ENCODE measurements at regions not wholly inside any gene's neighbourhood (a gene's known extent, or its start where the extent isn't known, plus 50 kb on each side); places are given as distances from the start of the nearest gene placed in this dataset.

DNA sequence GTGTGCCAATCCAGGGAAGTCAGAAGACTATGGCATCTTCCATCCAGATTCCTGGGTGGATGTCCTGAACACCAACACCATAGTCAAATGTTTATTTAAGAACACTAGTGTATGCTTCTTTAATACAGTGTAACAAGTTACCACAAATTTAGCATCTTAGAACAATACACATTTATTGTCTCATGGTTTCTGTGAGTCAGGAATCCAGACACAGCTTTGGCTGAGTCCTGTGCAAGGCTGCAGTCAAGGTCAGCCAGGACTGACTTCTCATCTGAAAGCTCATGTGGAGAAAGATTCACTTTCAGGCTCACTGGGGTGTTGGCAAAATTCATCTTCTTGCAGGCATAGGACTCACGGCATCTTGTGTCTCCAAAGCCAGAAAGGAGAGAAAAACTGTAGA, 143.4 kb downstream of the ANXA2 start:
- Histone ChIP-seq H3K4me1 (ENCODE audit: control insufficient read depth, insufficient read depth, low read length, unreplicated experiment) (peaks cover 3% of the 10 kb centered on the region), H3K27me3 (ENCODE audit: insufficient read depth, low read length) (peaks cover 59% of the 10 kb centered on the region), H3K4me3 (ENCODE audit: low read depth, low read length) (no peak overlapping the region), H3K36me3 (ENCODE audit: insufficient read depth, low read length) (no peaks in the 10 kb centered on the region), H3K79me2 (ENCODE audit: control insufficient read depth, insufficient read depth, low read length, unreplicated experiment) (no peaks in the 10 kb centered on the region), H2AFZ (ENCODE audit: low read length, unreplicated experiment) (no peak overlapping the region), H3K27ac (ENCODE audit: low read depth, low read length) (no peak overlapping the region)

DNA sequence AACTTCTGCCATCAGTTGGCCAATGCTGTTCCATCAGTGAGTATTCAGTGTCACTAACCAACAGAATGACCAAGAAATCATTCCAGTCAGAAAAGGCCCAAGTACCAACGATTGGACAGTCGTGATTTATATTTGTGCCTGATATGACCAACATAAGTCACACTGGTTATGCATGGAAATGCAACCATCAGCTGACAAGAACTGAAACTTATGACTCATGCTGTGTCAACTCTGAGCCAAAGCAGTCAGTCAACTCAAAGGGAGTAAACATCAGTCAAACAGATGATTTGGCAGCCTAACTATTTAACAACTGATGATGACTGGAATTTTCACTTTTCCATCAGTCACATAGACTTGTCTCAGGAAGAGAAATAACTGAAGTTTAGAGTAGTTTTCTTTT, 142.4 kb downstream of the ANXA2 start:
- Histone ChIP-seq H3K27me3 (ENCODE audit: insufficient read depth, low read length) (peaks cover 62% of the 10 kb centered on the region), H2AFZ (ENCODE audit: low read length, unreplicated experiment) (no peak overlapping the region), H3K4me3 (ENCODE audit: low read depth, low read length) (no peak overlapping the region), H3K4me1 (ENCODE audit: control insufficient read depth, insufficient read depth, low read length, unreplicated experiment) (peaks cover 3% of the 10 kb centered on the region), H3K79me2 (ENCODE audit: control insufficient read depth, insufficient read depth, low read length, unreplicated experiment) (no peaks in the 10 kb centered on the region), H3K27ac (ENCODE audit: low read depth, low read length) (no peak overlapping the region), H3K36me3 (ENCODE audit: insufficient read depth, low read length) (no peaks in the 10 kb centered on the region)

DNA sequence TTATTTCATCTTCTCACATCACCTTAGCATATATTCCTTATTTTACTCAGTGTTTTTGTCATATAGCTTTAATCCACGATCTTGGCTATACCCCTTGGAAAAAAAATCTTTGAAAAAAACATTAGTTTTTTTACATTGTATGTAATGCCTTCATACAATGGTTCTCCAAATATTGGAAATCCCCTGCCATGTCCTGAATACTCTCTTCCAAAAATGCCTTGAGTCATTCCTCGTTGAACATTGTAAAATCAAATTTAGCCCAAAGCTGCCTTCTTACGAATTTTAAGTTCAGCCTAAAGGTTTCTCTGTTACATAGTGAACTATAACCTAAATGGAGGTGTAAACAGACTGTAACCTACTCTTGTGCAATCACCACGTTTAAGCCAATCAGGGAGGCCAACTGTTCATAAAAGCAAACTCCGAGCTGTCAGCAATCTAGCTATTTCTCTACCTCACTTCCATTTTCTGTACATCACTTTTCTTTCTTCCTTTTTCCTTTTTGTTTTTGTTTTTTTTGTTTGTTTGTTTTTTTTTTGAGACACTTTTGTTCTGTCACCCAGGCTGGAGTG, 140.1 kb downstream of the ANXA2 start:
- H2AFZ ChIP-seq (ENCODE audit: low read length, unreplicated experiment) = no peak overlapping the region
- H3K36me3 ChIP-seq (ENCODE audit: insufficient read depth, low read length) = no peaks in the 10 kb centered on the region
- peaks cover 3% of the 10 kb centered on the region for H3K4me1 ChIP-seq (ENCODE audit: control insufficient read depth, insufficient read depth, low read length, unreplicated experiment)
- H3K27me3 ChIP-seq (ENCODE audit: insufficient read depth, low read length) = peaks cover 64% of the 10 kb centered on the region
- H3K27ac ChIP-seq (ENCODE audit: low read depth, low read length) = no peak overlapping the region
- no peak overlapping the region for H3K4me3 ChIP-seq (ENCODE audit: low read depth, low read length)
- no peaks in the 10 kb centered on the region for H3K79me2 ChIP-seq (ENCODE audit: control insufficient read depth, insufficient read depth, low read length, unreplicated experiment)

DNA sequence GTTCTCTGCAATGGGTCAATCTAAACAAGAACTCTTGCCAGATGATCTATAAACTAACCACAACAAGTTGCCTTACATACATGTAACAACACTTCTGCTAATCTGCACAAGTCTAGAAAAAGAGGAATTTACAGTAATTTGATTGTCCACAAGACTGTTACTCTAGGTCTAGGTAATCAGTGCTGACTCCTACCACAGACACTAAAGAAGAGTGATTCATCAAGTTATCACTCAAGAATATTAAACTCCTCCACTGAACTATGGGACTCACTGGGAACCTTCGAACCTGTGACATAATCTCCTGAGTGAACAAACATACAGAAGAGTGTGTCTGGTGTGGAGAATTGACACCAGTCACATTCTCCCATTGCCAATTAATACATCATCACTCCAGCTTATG, 138.3 kb downstream of the ANXA2 start:
- H2AFZ ChIP-seq (ENCODE audit: low read length, unreplicated experiment) = no peak overlapping the region
- no peaks in the 10 kb centered on the region for H3K36me3 ChIP-seq (ENCODE audit: insufficient read depth, low read length)
- no peak overlapping the region for H3K4me3 ChIP-seq (ENCODE audit: low read depth, low read length)
- H3K27me3 ChIP-seq (ENCODE audit: insufficient read depth, low read length) = peaks cover 62% of the 10 kb centered on the region
- H3K4me1 ChIP-seq (ENCODE audit: control insufficient read depth, insufficient read depth, low read length, unreplicated experiment) = peaks cover 3% of the 10 kb centered on the region
- H3K79me2 ChIP-seq (ENCODE audit: control insufficient read depth, insufficient read depth, low read length, unreplicated experiment) = no peaks in the 10 kb centered on the region
- no peak overlapping the region for H3K27ac ChIP-seq (ENCODE audit: low read depth, low read length)

DNA sequence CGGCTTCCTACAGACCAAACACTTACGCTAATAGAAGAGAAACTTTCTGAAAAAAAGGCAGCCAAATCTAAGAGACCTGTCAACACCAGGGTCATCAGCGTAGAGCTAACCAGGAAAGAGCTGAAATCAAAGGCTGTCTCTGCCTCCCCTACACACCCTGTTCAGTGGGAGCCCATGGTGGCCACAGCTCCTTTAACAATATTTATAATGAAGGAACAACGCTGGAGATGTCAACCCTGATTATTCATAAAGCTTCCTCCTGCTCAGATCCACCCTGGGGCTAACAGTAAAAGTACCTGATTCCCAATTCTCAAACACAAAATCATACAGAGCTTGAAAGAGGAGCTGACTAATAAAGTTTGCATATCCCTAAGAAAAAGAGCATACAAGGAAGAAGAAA, 133.7 kb downstream of the ANXA2 start:
- no peak overlapping the region for H2AFZ ChIP-seq (ENCODE audit: low read length, unreplicated experiment)
- no peak overlapping the region for H3K27ac ChIP-seq (ENCODE audit: low read depth, low read length)
- no peaks in the 10 kb centered on the region for H3K4me1 ChIP-seq (ENCODE audit: control insufficient read depth, insufficient read depth, low read length, unreplicated experiment)
- H3K4me3 ChIP-seq (ENCODE audit: low read depth, low read length) = no peak overlapping the region
- no peaks in the 10 kb centered on the region for H3K36me3 ChIP-seq (ENCODE audit: insufficient read depth, low read length)
- no peaks in the 10 kb centered on the region for H3K79me2 ChIP-seq (ENCODE audit: control insufficient read depth, insufficient read depth, low read length, unreplicated experiment)
- H3K27me3 ChIP-seq (ENCODE audit: insufficient read depth, low read length) = peaks cover 94% of the 10 kb centered on the region

DNA sequence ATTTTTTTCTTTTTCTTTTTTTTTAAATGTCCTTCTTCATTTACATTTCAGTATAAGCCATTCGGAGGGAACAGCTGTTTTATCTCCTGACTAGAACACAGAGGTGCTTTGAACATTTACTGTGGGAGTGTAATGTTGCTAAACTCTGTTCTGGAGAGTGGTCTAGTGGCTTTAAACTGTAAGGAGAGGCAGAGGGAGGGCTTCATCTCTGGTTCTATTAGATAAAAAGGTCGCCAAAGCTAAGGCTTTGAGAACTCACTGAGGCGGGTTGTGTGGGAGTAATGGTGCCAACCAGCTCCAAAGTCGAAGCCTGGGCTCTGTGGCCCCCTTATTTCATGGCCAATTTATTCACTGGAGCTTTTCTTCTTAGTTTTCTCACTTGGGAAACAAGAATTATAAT, 133.2 kb downstream of the ANXA2 start:
- Histone ChIP-seq H3K36me3 (ENCODE audit: insufficient read depth, low read length) (no peaks in the 10 kb centered on the region), H3K4me3 (ENCODE audit: low read depth, low read length) (no peak overlapping the region), H3K79me2 (ENCODE audit: control insufficient read depth, insufficient read depth, low read length, unreplicated experiment) (no peaks in the 10 kb centered on the region), H3K27ac (ENCODE audit: low read depth, low read length) (no peak overlapping the region), H2AFZ (ENCODE audit: low read length, unreplicated experiment) (no peak overlapping the region), H3K4me1 (ENCODE audit: control insufficient read depth, insufficient read depth, low read length, unreplicated experiment) (no peaks in the 10 kb centered on the region), H3K27me3 (ENCODE audit: insufficient read depth, low read length) (peaks cover 95% of the 10 kb centered on the region)

DNA sequence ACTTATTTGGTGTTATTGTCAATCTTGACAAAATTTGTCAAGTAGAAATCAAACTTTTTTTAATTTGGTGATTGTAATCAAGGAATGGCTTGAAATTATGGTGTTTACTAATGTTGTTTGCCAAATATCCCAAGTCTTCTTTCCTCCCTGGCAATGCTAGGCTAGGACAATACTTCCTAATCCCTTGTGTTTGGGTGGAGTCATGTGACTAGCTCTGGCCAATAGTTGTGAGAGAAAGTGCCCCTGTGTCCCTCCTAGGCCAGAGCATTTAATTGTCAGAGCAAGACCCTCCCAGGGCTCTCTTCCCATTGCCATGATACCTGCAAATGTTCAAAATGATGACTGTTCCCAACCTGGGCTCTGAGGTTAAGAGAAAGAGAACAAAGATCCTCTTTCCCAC, 132.7 kb downstream of the ANXA2 start:
- H3K4me1 ChIP-seq (ENCODE audit: control insufficient read depth, insufficient read depth, low read length, unreplicated experiment) = no peaks in the 10 kb centered on the region
- no peaks in the 10 kb centered on the region for H3K36me3 ChIP-seq (ENCODE audit: insufficient read depth, low read length)
- H3K27me3 ChIP-seq (ENCODE audit: insufficient read depth, low read length) = peaks cover 96% of the 10 kb centered on the region

DNA sequence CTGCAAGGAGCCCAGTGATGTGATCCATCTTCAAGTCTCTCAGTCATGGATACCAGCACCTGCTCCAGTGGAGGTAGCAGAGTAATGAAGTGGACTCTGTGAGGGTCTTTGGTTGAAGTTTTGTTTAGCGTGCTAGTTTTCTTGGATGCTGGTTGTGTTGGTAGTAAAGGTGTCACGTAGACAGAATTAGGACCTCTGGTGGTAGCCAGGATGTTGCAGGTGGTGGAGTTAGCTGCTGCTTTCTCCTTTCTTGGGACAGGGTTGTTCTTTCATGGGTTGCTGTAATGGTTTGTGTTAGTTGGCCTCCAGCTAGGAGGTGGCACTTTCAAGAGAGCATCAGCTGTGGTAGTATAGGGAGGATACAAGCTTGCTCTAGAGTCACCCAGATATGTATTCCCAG, 125.2 kb downstream of the ANXA2 start:
- Histone ChIP-seq H2AFZ (ENCODE audit: low read length, unreplicated experiment) (no peak overlapping the region), H3K79me2 (ENCODE audit: control insufficient read depth, insufficient read depth, low read length, unreplicated experiment) (no peaks in the 10 kb centered on the region), H3K36me3 (ENCODE audit: insufficient read depth, low read length) (no peaks in the 10 kb centered on the region), H3K4me3 (ENCODE audit: low read depth, low read length) (no peak overlapping the region), H3K27me3 (ENCODE audit: insufficient read depth, low read length) (peaks cover 51% of the 10 kb centered on the region), H3K27ac (ENCODE audit: low read depth, low read length) (no peak overlapping the region), H3K4me1 (ENCODE audit: control insufficient read depth, insufficient read depth, low read length, unreplicated experiment) (no peaks in the 10 kb centered on the region)

More for the DNA sequence above, 132.7 kb downstream of the ANXA2 start:
- Histone ChIP-seq H3K4me3 (ENCODE audit: low read depth, low read length) (no peak overlapping the region), H3K79me2 (ENCODE audit: control insufficient read depth, insufficient read depth, low read length, unreplicated experiment) (no peaks in the 10 kb centered on the region), H2AFZ (ENCODE audit: low read length, unreplicated experiment) (no peak overlapping the region), H3K27ac (ENCODE audit: low read depth, low read length) (no peak overlapping the region)

DNA sequence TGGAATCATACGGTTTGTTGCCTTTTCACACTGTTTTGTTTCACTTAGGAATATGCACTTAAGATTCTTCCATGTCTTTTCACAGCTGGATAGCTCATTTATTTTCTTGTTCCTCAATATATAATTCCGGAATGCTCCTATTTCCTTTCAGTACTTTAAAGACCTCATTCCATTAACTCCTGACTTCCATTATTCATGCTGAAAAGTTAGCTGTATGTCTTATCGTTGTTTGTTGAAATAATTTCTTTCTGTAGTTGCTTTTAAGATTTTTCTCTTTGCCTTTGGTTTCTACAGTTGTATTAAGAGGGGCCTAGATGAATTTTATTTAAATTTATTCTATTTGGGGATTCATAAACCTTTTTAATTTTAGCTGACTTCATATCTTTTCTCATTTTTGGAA, 122.2 kb downstream of the ANXA2 start:
- H2AFZ ChIP-seq (ENCODE audit: low read length, unreplicated experiment) = no peak overlapping the region
- no peaks in the 10 kb centered on the region for H3K79me2 ChIP-seq (ENCODE audit: control insufficient read depth, insufficient read depth, low read length, unreplicated experiment)
- peaks cover 49% of the 10 kb centered on the region for H3K27me3 ChIP-seq (ENCODE audit: insufficient read depth, low read length)
- H3K27ac ChIP-seq (ENCODE audit: low read depth, low read length) = no peak overlapping the region
- no peak overlapping the region for H3K4me3 ChIP-seq (ENCODE audit: low read depth, low read length)
- H3K4me1 ChIP-seq (ENCODE audit: control insufficient read depth, insufficient read depth, low read length, unreplicated experiment) = no peaks in the 10 kb centered on the region
- H3K36me3 ChIP-seq (ENCODE audit: insufficient read depth, low read length) = no peaks in the 10 kb centered on the region

DNA sequence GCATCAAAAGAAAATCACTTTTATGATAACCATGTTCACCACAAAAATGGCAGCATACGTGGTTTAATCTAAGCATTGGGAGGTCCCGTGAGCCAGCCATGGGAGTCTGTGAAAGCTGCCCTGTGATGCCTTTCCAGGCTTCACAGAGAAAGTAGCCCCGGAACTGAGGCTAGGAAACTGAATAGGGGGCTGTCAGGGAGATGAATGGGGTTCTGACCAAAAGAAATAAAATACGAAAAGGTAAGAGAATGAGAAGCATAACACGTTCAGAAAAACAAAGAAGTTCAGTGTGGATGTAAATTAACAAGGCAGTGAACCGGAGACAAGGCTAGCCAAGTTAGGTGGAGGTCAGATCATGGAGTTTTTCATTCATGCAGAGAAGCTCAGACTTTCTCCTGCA, 118.9 kb downstream of the ANXA2 start:
- no peaks in the 10 kb centered on the region for H3K79me2 ChIP-seq (ENCODE audit: control insufficient read depth, insufficient read depth, low read length, unreplicated experiment)
- no peak overlapping the region for H3K27ac ChIP-seq (ENCODE audit: low read depth, low read length)
- H3K36me3 ChIP-seq (ENCODE audit: insufficient read depth, low read length) = no peaks in the 10 kb centered on the region
- H2AFZ ChIP-seq (ENCODE audit: low read length, unreplicated experiment) = no peak overlapping the region
- no peak overlapping the region for H3K4me3 ChIP-seq (ENCODE audit: low read depth, low read length)
- H3K4me1 ChIP-seq (ENCODE audit: control insufficient read depth, insufficient read depth, low read length, unreplicated experiment) = no peaks in the 10 kb centered on the region
- H3K27me3 ChIP-seq (ENCODE audit: insufficient read depth, low read length) = peaks cover 70% of the 10 kb centered on the region

DNA sequence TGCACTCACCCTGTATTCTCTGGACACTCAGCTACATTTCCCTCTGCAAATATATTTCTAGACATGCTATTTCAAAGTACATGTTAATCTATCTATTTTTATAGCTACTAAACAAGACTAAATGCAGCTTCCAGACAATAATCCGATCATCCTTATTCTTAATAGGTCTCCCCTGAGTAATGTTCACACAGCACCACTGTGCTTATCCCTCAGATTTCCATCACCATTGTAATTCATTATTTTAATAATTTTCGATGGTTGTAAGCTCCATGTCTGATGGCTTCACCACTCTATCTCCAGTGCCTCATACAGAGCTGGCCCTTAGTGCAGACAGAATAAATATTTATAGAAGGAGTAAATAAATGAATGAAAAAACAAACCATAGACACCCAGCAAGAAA, 117.5 kb downstream of the ANXA2 start:
- H3K36me3 ChIP-seq (ENCODE audit: insufficient read depth, low read length) = no peaks in the 10 kb centered on the region
- H3K27ac ChIP-seq (ENCODE audit: low read depth, low read length) = no peak overlapping the region
- no peak overlapping the region for H3K4me3 ChIP-seq (ENCODE audit: low read depth, low read length)
- H3K4me1 ChIP-seq (ENCODE audit: control insufficient read depth, insufficient read depth, low read length, unreplicated experiment) = no peaks in the 10 kb centered on the region
- peaks cover 83% of the 10 kb centered on the region for H3K27me3 ChIP-seq (ENCODE audit: insufficient read depth, low read length)
- H3K79me2 ChIP-seq (ENCODE audit: control insufficient read depth, insufficient read depth, low read length, unreplicated experiment) = no peaks in the 10 kb centered on the region
- no peak overlapping the region for H2AFZ ChIP-seq (ENCODE audit: low read length, unreplicated experiment)
